ENCODE measurements at regions not wholly inside any gene's neighbourhood (a gene's known extent, or its start where the extent isn't known, plus 50 kb on each side); places are given as distances from the start of the nearest gene placed in this dataset. TPM values are rescaled to one million over a fixed set of nuclear protein-coding genes. Genes with fewer than 3 reads are reported as not detected.

MicroRNAs in the stretch of these regions (microRNA counts, 767-probe panel; counts per million panel counts)
- microRNA hsa-miR-1302: not detected

Small RNA genes in the stretch of these regions (microRNA-seq; reads per million reads assigned to microRNA genes)
- gene MIR6859-1 (ENCODE audit: borderline number of aligned reads) (not detected), gene MIR6859-2 (ENCODE audit: borderline number of aligned reads) (not detected)

All from HCT116 (cell line).